ENCODE measurements at regions not wholly inside any gene's neighbourhood (a gene's known extent, or its start where the extent isn't known, plus 50 kb on each side); places are given as distances from the start of the nearest gene placed in this dataset.
"Not testable (repeated sequence)": the region's sequence is repeated elsewhere in the genome, so short reads cannot be mapped to it uniquely, and the experiment has no call there.

- not testable (repeated sequence) for DNase-seq (ENCODE audit: low read depth)
These were observed 740.7 kb upstream of the FAT3 start for GRCh38 chr11:91483956-91484355.

- DNase-seq (ENCODE audit: low read depth) = not testable (repeated sequence)
These were observed 742.7 kb upstream of the FAT3 start for GRCh38 chr11:91481875-91482274.

DNA sequence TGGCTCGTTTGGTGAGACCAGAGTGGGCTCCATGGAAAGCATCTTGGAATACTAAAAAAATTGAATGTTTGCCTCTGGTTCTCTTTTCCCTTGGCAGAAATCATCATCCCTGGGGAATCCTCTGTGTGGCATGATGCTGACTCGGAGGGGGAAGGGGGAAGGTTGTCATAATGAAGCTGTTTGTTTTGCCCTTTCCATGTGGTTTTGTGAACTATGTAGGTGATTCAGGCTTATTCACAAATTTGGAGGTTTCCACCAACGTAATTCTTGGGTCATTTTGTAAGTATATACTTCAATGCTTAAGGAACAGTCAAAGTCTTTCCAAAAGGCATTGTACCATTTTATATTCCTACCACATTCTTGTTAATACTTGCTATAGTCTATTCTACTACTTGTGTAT is 754.0 kb upstream of the FAT3 start:
- no peak for DNase-seq (ENCODE audit: low read depth)

GRCh38 chr11:91459840-91460239 is 764.8 kb upstream of the FAT3 start:
- DNase-seq (ENCODE audit: low read depth) = no peak

- no peak for DNase-seq (ENCODE audit: low read depth)
These were observed 778.4 kb upstream of the FAT3 start for GRCh38 chr11:91446267-91446666.

GRCh38 chr11:91435694-91436395 is 788.8 kb upstream of the FAT3 start:
- no peak for DNase-seq (ENCODE audit: low read depth)

DNA sequence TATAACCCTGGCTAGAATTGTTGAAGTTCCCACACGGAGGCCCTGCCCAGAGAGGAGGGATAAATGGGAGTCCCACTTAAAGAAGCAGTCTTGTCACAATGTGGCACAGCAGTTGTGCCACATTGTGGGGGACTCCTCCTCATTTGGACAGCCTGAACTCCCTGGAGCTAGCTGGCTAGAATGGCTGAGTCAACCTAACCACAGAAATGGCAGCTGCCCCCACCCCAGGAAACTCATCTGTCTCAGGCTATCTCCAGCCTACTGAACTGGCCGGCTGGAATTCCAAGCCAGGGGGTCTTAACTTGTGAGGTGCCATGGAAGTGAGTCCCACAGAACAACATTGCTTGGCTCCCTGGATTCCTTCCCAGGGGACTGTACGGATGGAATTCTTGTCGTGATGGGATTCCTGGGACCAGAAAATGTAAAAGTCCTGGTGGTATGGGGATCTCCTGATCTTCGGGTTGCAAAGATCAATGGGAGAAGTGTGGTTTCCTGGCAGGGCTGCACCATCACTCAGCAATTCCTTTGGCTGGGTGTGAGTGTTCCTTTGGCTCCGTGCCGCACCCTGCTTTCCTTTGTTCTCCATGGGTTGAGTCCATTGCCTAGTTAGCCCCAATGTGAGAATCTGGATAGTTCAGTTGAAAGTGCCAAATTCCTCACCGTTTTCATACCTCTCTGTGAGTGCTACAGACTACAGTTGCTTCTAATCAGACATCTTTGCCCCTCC is 791.2 kb upstream of the FAT3 start:
- DNase-seq (ENCODE audit: low read depth) = no peak

DNA sequence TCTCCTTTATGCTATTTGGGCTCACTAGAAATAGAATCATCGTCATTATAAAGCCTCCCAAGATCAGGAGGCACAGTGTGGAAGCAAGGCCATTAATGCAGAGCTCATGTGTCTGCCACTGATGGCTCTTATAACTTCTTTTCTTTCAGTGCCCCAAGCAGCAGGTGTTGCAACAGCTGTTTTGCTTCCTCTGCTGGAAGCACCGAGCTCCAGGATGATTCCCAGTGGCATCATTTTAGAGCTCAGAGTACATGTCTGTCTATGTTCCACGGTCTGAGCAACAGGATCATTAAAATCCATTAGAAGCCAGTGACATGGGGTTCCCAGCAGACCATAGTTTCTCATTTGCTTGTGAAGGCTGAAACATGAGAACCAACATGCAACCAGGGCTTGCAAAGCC is 803.0 kb upstream of the FAT3 start:
- no peak for DNase-seq (ENCODE audit: low read depth)

DNA sequence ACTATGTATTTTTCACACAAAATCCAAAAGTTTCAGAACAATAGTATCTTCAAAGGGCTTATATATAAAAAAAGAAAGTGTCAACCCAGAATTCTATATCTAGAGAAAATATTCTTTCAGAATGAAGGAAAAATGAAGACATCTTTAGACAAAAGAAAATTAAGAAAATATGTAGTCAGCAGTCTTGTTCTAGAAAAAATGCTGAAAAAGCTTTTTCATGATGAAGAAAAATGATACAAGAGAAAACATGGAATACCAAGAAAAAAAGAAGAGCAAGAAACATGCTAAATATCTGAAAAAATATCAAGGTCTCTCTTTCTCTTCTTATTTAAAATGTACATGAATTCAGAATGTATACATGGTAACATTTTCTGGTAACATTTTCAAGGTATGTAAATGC is 816.8 kb upstream of the FAT3 start:
- no peak for DNase-seq (ENCODE audit: low read depth)

- no peak for DNase-seq (ENCODE audit: low read depth)
These were observed 818.6 kb upstream of the FAT3 start for GRCh38 chr11:91406009-91406408.

GRCh38 chr11:91404344-91404743 is 820.3 kb upstream of the FAT3 start:
- no peak for DNase-seq (ENCODE audit: low read depth)

GRCh38 chr11:91397134-91397468 is 827.5 kb upstream of the FAT3 start:
- DNase-seq (ENCODE audit: low read depth) = no peak

DNA sequence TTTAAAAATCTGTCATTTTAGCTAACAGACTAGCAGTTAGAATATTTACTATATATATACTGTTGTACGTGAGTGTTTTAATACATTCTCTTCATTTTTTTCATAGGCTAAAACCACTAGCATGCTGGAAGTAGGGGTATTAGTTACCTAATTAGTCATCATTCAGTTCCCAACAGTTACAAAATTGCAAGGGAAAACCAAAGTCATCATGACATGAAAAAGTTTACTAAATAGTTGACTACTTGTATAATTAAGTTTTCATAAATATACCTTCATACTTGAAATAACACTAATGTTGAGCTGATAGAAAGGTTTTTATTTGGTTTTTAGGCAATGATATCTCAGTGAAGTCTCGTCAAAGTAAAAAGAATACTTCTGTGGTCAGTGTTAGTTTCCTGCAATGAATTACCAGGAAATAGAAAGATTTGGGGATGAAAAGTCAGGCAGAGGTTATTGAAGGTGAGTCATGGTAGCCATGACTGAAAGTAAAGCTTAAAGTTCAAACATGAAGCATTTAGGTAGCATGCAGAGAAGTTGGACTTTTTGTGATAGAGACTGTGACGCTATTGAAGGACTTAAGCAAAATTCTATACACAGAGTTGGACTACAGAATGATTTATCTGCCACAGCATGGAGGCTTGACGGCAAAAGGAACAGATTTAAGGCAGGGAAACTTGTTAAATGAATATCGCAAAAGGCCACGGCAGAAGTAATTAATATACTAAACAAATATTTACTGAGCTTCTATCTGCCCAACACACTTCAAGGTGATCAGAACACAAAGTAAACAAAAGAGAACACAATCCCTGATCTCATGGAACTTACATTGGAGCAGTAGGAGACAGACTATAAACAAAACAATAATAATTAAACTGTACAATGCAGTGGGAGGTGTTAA is 828.1 kb upstream of the FAT3 start:
- no peak for DNase-seq (ENCODE audit: low read depth)

DNA sequence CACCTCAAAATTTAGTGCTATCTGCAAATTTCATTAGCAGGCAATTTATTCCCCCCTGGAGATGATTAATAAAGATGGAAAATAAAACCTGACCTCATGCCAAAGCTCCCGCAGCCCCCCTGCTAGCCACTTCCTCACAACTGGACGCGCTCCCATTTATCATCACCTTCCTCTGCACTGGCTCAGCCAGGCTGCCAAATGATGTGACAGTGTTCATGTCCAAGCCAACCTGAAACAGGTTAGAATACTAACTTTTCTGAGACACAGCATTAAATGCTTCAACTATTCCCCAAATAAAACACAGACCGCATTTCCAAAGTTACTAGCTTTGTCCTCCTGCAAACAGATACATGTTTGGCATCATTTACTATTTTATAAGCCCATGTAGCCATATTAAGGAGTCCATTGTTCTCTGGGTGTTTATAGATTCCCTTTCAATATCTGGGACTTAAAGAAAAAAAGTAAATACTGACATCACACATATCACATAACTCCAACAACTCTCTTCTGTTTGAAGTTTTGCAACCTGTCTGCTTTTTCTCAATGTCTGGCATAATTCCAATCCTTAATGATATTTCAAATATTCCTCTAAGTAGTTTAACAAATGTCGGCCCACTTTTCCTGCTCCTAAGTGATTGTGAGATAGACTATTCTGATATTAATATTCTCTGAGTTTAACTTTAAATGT is 829.7 kb upstream of the FAT3 start:
- DNase-seq (ENCODE audit: low read depth) = no peak

DNA sequence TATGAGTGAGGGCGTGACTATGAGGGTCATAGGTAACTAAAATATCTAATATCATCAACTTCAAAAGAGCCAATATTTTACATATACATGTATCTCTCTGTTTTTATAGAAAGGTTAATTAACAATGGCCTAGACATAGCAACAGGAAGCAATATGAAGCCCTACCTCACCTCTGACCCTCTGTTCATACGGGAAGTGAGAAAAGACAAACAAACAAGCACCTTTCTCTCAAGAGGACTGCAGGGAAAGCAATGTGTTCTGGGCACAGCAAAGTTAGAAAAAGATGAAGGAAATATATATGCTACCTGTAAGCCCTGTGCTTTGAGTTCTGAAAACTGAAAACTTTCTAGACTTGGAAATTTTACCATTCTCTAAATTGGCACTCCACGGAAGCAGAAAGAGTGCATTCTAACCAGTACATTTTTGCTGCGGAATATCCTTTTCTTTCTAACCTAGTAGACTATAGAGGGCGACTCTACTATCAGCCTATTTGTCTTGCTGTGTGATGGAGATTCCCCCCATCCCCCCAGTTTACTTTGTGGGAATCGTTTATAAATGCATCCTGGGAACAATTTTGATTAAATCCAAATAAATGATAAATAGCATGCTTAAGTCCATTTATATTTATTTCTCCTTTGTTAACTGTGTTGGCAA is 830.4 kb upstream of the FAT3 start:
- DNase-seq (ENCODE audit: low read depth) = no peak

- no peak for DNase-seq (ENCODE audit: low read depth)
These were observed 841.7 kb upstream of the FAT3 start for GRCh38 chr11:91382946-91383345.

GRCh38 chr11:91374794-91375193 is 849.8 kb upstream of the FAT3 start:
- no peak for DNase-seq (ENCODE audit: low read depth)

GRCh38 chr11:91373497-91373896 is 851.1 kb upstream of the FAT3 start:
- no peak for DNase-seq (ENCODE audit: low read depth)

GRCh38 chr11:91366816-91367215 is 857.8 kb upstream of the FAT3 start:
- DNase-seq (ENCODE audit: low read depth) = no peak

DNA sequence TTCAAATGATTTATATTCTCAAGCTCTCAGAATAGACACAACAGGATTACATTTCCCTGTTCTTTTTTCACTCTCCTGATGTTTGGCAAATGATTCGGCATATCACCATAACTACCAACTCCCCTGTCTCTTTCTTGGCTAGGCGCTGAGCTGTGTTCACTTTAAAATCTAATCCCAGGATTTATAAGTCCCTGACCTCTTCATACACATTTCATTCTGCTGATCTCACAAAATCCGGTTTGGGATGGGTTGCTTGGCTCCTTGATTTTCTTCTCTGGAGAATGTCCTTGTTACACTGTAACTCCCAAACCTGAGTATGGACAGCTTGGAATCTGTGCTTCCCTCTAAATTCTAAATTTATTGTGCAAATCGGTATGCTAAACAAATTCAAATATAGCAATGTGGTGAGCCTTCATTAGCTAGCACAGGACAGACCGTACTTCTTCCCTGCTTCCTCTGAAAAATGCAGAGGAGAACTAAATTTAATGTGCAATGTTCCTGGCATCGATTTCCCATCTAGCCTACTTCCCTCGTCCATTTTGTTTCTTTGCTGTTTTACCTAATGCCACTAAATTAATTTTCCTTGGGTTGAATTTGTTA is 858.5 kb upstream of the FAT3 start:
- DNase-seq (ENCODE audit: low read depth) = no peak

DNA sequence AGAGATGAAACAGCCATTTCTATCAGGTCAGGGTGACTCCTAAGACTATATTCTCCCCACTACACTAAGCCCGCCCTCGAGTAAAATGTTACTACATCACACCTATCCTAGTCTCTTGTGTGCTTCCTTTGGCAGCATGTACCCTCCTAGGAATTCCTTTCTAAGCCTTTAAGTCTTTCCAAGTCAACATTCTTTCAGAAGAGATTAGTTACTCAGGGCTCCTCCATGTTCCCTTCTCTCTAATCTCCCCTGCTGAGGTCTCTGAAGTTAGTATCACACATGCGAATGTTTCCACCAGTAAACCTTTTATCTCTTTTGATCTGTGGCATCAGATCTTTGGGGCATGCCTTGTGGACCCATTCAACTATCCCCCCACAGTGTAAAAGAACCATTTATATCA is 873.7 kb upstream of the FAT3 start:
- DNase-seq (ENCODE audit: low read depth) = no peak

Measured in activated T-cell treated with anti-CD3 and anti-CD28 coated beads for 48 hours (primary cell).